ENCODE measurements at regions not wholly inside any gene's neighbourhood (a gene's known extent, or its start where the extent isn't known, plus 50 kb on each side); places are given as distances from the start of the nearest gene placed in this dataset.

- TF ChIP-seq CTCF (conservative IDR thresholded peaks at IDR 0.05; ENCODE audit: low read length) = no peak
- TF ChIP-seq EZH2phosphoT487 (IDR thresholded peaks at IDR 0.05; ENCODE audit: borderline replicate concordance, low read depth, low read length) = no peak
Measured at GRCh38 chr3:5739949-5740348, 552.4 kb downstream of the EDEM1 start.

Data from OCI-LY7 (cell line).